Jurkat, Clone E6-1 (cell line): ENCODE measurements at regions not wholly inside any gene's neighbourhood (a gene's known extent, or its start where the extent isn't known, plus 50 kb on each side); places are given as distances from the start of the nearest gene placed in this dataset.

ENCODE experiments used
- DNase-seq: peaks from one replicate; pipeline ENCODE4 v3.0.0-alpha.2; 2011; ENCODE audit warnings: low read depth, low spot score
- H3K4me3 ChIP-seq: 2 replicates; pipeline ENCODE4 v1.5.1; 2011; ENCODE audit warnings: mild to moderate bottlenecking, low read length, control low read depth, moderate library complexity

DNA sequence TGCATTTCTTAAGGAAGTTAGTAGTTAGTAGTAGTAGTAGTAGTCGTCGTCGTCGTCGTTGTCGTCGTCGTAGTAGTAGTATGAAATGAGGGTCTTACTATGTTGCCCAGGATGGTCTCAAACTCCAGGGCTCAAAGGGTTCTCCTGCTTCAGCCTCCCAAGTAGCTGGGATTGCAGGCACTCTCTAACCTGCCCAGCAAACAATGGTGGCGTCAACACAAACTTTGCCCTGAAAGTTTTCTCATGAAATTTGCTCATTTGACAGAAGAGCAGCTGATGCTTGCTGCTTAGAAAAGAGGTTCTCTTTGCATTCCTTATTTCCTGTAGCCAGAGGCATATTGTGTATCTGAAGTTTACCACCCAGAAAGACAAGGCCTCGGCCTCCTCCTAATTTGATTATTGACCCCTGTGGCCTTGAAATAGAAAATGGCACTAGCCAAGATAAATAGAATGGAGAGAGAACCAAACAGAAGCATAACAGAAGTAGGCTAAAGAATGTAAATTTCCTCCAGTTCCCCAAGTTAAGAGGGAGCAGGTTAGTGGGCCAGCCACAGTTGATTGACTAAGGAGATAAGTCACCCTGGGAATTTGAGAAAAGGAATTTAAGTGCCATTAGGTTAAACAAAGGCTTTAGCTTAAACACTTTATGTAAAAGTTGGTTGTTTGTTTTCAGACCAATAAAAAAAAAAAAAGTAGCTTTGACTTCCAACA lies 166.2 kb upstream of the ROBO2 start:
- no peak overlapping the region for H3K4me3 ChIP-seq
- no peak for DNase-seq

- no peak for DNase-seq
- no peak overlapping the region for H3K4me3 ChIP-seq
These were observed 159.9 kb upstream of the ROBO2 start for GRCh38 chr3:76879959-76880358.

GRCh38 chr3:76886761-76887500 lies 153.0 kb upstream of the ROBO2 start:
- H3K4me3 ChIP-seq, result no peak overlapping the region
- no peak for DNase-seq

- no peak for DNase-seq
- no peak overlapping the region for H3K4me3 ChIP-seq
These were observed 151.0 kb upstream of the ROBO2 start for GRCh38 chr3:76888856-76889255.

DNA sequence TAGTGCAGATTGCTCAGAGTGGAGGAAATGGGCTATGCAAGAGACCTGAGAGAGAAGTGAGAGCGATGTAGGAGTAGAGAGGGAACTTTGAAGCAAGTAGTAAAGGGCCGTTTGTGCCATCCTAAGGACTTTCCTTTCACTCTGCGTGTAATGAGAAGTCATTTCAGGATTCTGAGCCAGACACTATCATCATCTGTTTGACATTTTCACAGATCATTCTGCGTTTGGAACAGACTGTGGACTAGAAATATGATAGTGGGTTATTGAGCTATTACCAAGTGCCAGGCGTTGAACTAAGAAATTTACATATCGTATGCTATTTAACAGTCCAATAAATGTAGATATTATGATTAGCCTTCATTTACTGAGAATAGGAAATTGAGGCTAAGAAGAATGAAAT lies 150.0 kb upstream of the ROBO2 start:
- H3K4me3 ChIP-seq, result no peak overlapping the region
- DNase-seq, result no peak

DNA sequence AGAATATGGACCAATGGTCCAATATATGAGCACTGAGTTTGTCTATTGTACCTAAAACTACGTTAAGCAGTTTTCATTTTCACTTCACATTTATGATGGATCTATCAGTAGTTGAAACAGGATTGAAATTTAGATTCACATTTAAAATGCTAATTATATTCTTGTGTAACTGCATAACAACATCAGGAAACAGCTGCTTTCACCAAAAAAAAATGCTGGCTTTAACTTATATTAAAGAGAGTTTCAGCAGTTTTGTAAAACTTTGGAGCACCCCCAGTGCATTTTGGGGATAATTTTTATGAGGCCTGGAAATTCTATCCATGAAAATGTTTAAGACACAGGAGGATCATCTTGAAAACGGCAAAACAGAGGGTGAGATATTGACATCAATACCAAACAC lies 142.8 kb upstream of the ROBO2 start:
- no peak for DNase-seq
- H3K4me3 ChIP-seq, result no peak overlapping the region

- DNase-seq, result no peak
- H3K4me3 ChIP-seq, result no peak overlapping the region
These were observed 139.3 kb upstream of the ROBO2 start for GRCh38 chr3:76900596-76900995.

GRCh38 chr3:76908156-76908555 lies 131.7 kb upstream of the ROBO2 start:
- H3K4me3 ChIP-seq, result no peak overlapping the region
- no peak for DNase-seq

DNA sequence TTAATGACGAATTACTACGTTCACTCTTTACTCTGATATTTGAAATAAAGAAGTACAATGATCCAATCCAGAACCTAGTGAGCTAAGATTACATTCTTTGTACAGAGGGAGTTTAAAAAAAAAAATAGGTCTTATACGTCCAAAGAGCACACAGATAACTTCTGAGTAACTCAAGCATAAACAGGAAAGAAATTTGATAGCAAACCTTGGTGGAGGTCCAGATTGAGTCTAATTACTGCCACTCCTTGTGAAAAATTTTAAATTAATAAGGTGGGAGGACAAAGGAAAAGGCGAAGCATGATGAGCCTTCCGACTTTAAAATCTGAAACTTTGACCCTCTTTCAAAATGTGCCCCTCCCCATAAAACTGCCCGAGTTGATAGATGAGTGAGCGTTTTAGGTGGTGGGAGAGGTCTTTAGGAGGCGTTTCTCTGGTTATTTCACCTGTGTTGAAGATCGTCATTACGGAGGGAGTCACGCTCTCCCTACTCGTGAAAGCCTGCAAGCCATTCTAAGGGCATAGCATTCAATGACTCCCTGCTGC lies 127.0 kb upstream of the ROBO2 start:
- no peak overlapping the region for H3K4me3 ChIP-seq
- no peak for DNase-seq

- no peak for DNase-seq
- H3K4me3 ChIP-seq, result no peak overlapping the region
These were observed 122.5 kb upstream of the ROBO2 start for GRCh38 chr3:76917436-76917835.

DNA sequence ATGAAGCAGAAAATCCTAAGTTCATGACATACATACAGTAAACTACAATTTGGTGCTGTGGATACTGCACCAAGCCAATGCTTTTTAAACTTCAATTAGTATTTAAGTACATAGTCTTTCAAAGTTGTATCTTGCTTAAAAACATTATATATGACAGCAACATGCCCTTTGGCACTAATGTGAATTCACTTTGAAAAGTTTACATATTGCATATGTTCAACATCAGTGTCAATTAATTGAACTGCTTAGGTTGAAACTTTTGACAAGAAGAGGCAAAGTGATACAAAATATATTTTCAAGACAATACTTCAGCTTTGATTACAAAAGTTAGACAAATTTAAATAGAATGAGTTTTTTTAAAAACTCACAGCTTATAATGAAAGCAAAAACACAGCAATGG lies 119.4 kb upstream of the ROBO2 start:
- no peak overlapping the region for H3K4me3 ChIP-seq
- DNase-seq, result no peak

DNA sequence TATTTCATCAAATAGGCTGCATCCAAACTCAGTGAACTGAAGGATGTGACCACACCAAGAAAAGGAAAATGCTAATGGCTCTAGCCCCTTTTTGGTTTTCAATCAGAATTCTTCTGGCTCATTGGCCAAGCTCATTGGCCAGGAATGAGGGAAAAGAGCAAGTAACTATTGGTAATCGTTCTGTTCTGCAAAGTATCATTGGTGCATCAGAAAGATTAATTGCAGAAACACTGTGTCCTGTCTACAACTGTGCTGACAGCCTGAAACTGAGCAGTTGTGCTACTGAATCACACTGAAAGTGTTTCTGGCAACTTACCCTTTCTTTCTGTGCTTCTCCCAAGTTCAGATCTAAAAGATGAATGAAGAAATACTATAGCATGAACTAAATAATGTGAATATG lies 116.4 kb upstream of the ROBO2 start:
- no peak overlapping the region for H3K4me3 ChIP-seq
- no peak for DNase-seq

- no peak overlapping the region for H3K4me3 ChIP-seq
- DNase-seq, result no peak
These were observed 109.2 kb upstream of the ROBO2 start for GRCh38 chr3:76930712-76931111.

GRCh38 chr3:76933245-76933644 lies 106.7 kb upstream of the ROBO2 start:
- no peak overlapping the region for H3K4me3 ChIP-seq
- no peak for DNase-seq

- no peak overlapping the region for H3K4me3 ChIP-seq
- DNase-seq, result no peak
These were observed 100.9 kb upstream of the ROBO2 start for GRCh38 chr3:76938962-76939361.

- no peak overlapping the region for H3K4me3 ChIP-seq
- no peak for DNase-seq
These were observed 99.6 kb upstream of the ROBO2 start for GRCh38 chr3:76940181-76940770.

- DNase-seq, result no peak
- H3K4me3 ChIP-seq, result no peak overlapping the region
These were observed 98.5 kb upstream of the ROBO2 start for GRCh38 chr3:76941376-76941775.

DNA sequence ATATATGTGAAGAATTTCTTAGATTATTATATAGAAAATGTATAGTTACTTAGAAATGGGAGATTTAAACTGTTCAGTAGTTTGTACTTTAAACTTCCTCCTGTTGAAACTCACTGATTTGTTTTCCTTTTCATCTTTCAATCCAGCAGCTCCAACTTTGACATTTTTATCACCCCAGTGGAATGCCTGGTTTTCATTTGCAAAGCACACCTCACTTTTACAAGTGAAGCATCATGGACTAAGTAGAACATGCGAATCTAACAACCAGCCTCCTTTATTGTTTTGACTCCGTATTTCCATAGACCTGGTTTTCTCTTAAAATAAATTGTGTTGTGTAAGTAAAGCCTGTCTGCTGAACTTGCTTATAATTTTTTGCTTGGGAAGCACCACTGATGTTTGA lies 97.8 kb upstream of the ROBO2 start:
- no peak for DNase-seq
- no peak overlapping the region for H3K4me3 ChIP-seq

DNA sequence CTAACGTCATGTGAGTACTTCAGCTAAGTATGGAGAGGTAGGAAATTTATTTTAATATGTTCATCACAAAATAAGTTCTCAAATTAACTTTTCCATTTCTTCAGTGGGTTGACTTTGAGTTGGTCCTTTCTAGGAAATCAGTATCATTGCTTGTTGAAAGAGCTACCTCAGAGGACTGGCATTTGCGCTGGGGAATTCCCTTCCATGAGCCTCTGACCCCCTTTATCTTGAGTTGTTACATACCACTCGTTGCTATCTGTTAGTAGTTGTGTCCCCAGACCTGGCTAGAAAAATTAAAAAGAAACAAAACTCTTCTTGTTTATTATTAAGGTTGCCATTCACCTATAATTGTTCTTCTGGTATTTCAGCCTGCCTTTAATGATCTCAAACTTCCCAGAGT lies 96.8 kb upstream of the ROBO2 start:
- no peak for DNase-seq
- H3K4me3 ChIP-seq, result no peak overlapping the region

- no peak for DNase-seq
- H3K4me3 ChIP-seq, result no peak overlapping the region
These were observed 96.2 kb upstream of the ROBO2 start for GRCh38 chr3:76943671-76944070.
